HCEC 1CT (cell line): ENCODE measurements at regions not wholly inside any gene's neighbourhood (a gene's known extent, or its start where the extent isn't known, plus 50 kb on each side); places are given as distances from the start of the nearest gene placed in this dataset.

Experiments used
- DNase-seq: peaks from one replicate; pipeline ENCODE4 v3.0.0-alpha.2; 2017

- no peak for DNase-seq
Observed at GRCh38 chr21:26736449-26736848, 108.8 kb downstream of the ADAMTS1 start.

DNA sequence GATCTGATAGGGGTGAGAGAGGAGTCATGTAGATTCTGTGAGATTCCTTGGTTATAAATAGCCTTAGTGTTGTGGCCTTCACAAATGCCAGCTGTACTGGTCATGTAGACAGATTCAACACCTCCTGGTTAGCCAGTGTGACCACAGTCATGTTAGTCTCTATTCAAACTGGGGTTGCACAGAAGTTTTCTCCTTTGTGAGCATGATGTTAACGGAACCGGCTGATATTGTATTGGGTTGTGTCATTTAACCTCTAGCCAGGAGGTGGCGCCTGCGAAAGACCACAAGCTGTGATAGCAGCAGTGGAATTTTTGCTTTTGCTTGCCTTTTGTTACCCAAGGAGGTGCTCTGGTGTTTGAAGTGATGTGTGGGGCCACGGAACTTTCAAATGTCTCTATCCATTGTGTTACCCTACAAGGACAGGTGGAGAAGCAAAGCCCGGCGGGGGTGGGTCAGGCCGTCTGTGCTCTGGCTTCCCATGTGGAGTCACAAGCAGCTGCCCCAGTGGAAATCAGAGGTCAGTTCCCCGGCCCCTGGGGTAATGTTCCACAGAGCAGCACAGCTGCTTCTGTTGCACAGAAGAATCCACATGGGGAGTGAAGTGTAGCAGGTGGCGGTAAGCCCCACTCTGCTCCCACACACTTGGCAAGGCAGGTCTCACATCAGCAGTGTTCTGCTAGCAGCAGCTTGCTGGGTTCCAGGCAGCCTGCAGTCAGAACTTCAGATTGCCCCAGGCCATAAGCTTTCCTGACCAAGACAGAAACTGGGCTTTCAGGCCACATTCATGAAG lies 112.6 kb downstream of the ADAMTS1 start:
- peak; percentile 17 for DNase-seq

GRCh38 chr21:26719750-26720149 lies 125.5 kb downstream of the ADAMTS1 start:
- no peak for DNase-seq

DNA sequence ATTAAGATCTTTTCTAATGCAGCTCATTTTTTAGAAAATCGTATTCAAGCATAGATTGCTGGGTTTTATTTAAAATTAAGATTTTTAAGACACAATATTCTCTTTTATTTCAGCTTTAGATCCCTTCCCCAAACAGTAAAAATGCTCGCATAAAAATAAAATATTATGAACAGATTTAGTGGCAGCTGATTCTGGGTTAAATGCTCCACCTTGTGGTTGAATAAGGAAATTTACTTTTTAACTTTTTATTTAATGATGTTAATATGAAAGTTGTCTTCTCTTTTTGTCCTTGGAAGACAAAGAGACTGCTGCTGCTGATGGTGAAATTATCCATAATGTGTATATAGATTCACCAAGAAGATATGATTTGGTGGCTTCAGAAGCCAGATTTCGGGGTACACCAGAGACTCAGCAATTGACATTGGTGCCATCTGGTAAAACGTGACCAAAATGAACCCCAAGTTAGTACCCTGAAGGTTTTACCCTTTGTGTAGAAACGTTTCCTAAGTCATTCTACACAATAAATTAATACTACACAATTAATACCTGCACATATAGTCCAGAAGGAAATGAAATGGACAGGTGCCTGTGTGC lies 128.0 kb downstream of the ADAMTS1 start:
- peak; percentile 34 for DNase-seq

GRCh38 chr21:26715878-26716506 lies 129.2 kb downstream of the ADAMTS1 start:
- peak; percentile 33 for DNase-seq

DNA sequence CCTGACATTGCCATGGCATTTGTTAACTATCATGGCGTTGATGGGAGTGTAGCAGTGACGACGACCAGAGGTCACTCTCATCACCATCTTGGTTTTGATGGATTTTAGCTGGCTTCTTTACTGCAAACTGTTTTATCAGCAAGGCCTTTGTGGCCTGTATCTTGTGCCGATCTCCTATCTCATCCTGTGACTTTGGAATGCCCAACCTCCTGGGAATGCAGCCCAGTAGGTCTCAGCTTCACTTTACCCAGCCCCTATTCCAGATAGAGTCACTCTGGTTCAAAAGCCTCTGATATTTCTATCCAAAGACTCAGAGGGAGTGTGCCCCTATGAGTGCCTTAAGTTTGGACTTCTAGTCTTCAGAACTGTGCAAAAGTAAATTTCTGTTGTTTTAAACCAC lies 130.1 kb downstream of the ADAMTS1 start:
- no peak for DNase-seq

DNA sequence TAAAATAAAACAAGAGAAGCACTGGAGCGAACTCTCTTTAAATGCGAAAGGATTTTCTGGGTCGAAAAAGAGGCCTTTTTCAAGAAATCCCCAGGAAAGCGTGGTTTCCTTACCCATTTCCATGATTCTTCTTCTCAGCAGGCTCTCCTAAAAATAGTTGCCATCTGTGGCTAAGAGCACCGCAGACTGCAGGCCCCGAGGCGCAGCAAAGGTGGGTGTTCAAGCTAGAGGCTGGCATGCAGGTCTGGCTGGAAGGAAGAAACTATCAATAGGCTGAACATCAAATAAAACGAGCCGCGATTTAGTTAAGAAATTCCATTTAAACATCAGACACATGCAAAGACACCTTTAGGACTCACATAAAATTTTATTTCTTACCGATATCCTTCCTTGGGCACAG lies 135.1 kb downstream of the ADAMTS1 start:
- no peak for DNase-seq

- DNase-seq: peak; percentile 43
Observed at GRCh38 chr21:26709090-26709489, 136.0 kb upstream of the CYYR1 start.

GRCh38 chr21:26708223-26708800 lies 135.2 kb upstream of the CYYR1 start:
- DNase-seq: no peak

GRCh38 chr21:26707246-26707645 lies 134.2 kb upstream of the CYYR1 start:
- DNase-seq: no peak

DNA sequence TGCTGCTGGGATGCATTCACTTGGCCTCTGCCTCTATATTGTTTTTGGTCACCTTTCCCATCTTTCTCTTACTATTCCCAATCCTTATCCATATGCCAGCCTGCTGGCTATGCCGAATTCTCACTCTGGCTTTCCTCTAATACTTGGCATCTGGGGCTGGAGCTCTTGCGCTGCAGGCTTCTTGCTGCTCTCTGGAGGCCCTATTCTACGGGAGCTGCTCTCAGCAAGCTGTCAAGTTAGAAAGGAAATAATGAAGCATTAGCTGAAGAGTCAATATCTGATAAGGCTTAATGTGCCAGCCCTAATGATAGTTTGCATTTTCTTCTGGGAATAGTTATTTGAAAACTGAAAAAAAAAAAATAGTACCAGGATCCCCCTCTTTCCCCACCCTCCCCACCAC lies 125.3 kb upstream of the CYYR1 start:
- no peak for DNase-seq

- DNase-seq: no peak
Observed at GRCh38 chr21:26691416-26691815, 118.3 kb upstream of the CYYR1 start.

- DNase-seq: no peak
Observed at GRCh38 chr21:26686705-26687104, 113.6 kb upstream of the CYYR1 start.

DNA sequence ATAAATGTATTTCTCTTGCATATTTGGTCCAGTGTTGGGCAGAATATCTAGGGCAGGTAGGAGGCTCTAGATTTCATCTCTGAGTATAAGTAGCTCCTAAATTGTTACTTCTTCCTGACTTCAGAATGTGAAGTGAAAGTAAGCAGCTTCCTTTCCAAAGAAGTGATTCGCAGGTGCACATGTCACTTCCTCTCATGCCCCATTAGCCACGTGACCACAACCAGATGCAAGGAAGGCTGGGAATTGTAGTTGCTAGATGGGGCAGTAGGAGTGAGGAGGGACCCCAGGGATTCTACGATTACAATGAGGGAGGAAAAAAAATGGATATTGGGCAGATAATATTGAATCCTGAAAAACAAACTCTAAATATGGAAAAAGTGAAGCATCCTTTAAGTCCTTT lies 113.2 kb upstream of the CYYR1 start:
- peak; percentile 7 for DNase-seq

GRCh38 chr21:26684889-26685288 lies 111.8 kb upstream of the CYYR1 start:
- no peak for DNase-seq

- no peak for DNase-seq
Observed at GRCh38 chr21:26683996-26684395, 110.9 kb upstream of the CYYR1 start.

- no peak for DNase-seq
Observed at GRCh38 chr21:26679284-26679683, 106.2 kb upstream of the CYYR1 start.

GRCh38 chr21:26674323-26674722 lies 101.2 kb upstream of the CYYR1 start:
- no peak for DNase-seq

- DNase-seq: no peak
Observed at GRCh38 chr21:26669215-26669764, 96.2 kb upstream of the CYYR1 start.

GRCh38 chr21:26659757-26660156 lies 86.7 kb upstream of the CYYR1 start:
- no peak for DNase-seq

DNA sequence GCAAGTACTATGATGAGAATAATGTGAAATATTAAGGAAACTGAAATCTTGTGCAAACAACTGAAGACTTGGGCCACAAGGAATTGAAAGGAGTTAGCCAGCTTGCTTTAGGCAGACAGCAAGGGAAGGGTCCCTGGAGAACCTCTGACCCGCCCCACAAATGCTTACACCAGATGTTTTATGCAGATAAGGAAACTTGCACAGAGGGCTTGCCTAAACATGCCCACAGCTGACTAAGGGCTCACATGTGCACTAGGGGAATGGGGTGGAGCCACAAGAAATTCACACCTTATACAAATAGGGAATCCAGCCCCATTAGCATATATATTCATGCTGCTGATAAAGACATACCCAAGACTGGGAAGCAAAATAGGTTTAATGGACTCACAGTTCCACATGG lies 86.1 kb upstream of the CYYR1 start:
- DNase-seq: no peak

- DNase-seq: no peak
Observed at GRCh38 chr21:26655460-26655859, 82.4 kb upstream of the CYYR1 start.

DNA sequence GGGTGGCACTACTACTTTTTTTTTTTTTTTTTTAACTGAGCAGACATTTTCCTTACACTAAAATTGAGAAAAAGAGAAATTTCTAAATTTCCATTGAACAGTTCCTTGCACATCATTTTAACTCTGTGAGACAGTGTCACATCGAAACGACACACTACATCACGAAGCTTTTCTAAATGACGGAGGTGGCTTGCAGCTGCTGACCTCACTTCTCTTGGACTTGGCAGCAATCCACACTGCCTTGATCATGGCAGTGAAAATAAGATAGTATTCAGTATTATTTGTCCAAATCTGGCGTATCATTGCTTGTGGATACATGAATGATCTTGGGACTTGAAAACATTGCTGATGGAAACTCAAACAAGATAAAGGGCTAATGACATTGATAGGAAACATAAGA lies 80.3 kb upstream of the CYYR1 start:
- no peak for DNase-seq

DNA sequence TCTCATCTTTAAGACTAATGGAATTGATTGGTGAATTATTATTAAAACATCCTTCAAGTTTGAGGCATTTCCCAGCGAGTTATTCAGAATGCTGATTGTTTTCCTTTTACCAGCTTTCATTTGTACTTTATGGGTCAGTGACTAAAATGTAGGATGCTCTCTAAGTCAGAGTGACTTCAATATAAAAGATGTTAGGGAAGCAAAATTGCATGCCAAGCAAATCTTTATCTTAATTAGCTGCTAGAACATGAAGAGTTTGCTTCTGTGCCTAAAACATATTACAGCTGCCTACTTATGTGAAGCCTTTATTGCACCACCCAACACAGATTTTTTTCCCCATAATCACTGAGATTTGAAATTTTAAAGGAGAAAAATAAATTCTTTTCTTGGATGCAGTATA lies 79.8 kb upstream of the CYYR1 start:
- no peak for DNase-seq
